Fibroblast of pulmonary artery (primary cell): ENCODE measurements at regions not wholly inside any gene's neighbourhood (a gene's known extent, or its start where the extent isn't known, plus 50 kb on each side); places are given as distances from the start of the nearest gene placed in this dataset.

ENCODE experiments used
- DNase-seq: peaks from one replicate; pipeline ENCODE4 v3.0.0-alpha.2; 2010; ENCODE audit warnings: low read depth
- H3K4me3 ChIP-seq: replicated peaks from 2 replicates; pipeline ENCODE4 v1.5.1; 2011; ENCODE audit warnings: low read depth, mild to moderate bottlenecking, control low read depth, low read length, moderate library complexity
- CTCF ChIP-seq: IDR thresholded peaks from 2 replicates; pipeline ENCODE4 v1.5.1; 2011; ENCODE audit warnings: mild to moderate bottlenecking, control low read depth, low read length, inconsistent platforms; ENCODE audit errors: missing control alignments

GRCh38 chr4:62952366-62952765, 1456.9 kb downstream of the TECRL start:
- no peak for TF ChIP-seq CTCF
- no peak for DNase-seq
- no peak overlapping the region for H3K4me3 ChIP-seq

- no peak for DNase-seq
- no peak for TF ChIP-seq CTCF
- no peak overlapping the region for H3K4me3 ChIP-seq
These were observed 1461.1 kb downstream of the TECRL start for GRCh38 chr4:62948108-62948507.

GRCh38 chr4:62940229-62940628, 1469.0 kb downstream of the TECRL start:
- TF ChIP-seq CTCF, result no peak
- no peak for DNase-seq
- H3K4me3 ChIP-seq, result no peak overlapping the region

GRCh38 chr4:62930884-62931283, 1478.4 kb downstream of the TECRL start:
- no peak for DNase-seq
- no peak overlapping the region for H3K4me3 ChIP-seq
- no peak for TF ChIP-seq CTCF

- no peak for DNase-seq
- TF ChIP-seq CTCF, result no peak
- no peak overlapping the region for H3K4me3 ChIP-seq
These were observed 1480.8 kb downstream of the TECRL start for GRCh38 chr4:62928483-62928882.

- no peak for TF ChIP-seq CTCF
- DNase-seq, result no peak
- no peak overlapping the region for H3K4me3 ChIP-seq
These were observed 1481.7 kb downstream of the TECRL start for GRCh38 chr4:62927574-62927973.

GRCh38 chr4:62923783-62924182, 1485.5 kb downstream of the TECRL start:
- TF ChIP-seq CTCF, result no peak
- no peak overlapping the region for H3K4me3 ChIP-seq
- no peak for DNase-seq
